ENCODE measurements at regions not wholly inside any gene's neighbourhood (a gene's known extent, or its start where the extent isn't known, plus 50 kb on each side); places are given as distances from the start of the nearest gene placed in this dataset.

- DNase-seq (ENCODE audit: low read depth) = no peak
- no peak for TF ChIP-seq MAX (IDR thresholded peaks at IDR 0.05; ENCODE audit: low read depth, low read length)
- no peak for TF ChIP-seq CTCF (IDR thresholded peaks at IDR 0.05; ENCODE audit: low read depth, low read length)
- TF ChIP-seq MYC (IDR thresholded peaks at IDR 0.05; ENCODE audit: low read depth, low read length) = no peak
- no peak for TF ChIP-seq POLR2A (IDR thresholded peaks at IDR 0.05; ENCODE audit: extremely low read depth, insufficient read length)
- no peak overlapping the region for H3K4me3 ChIP-seq (ENCODE audit: low read depth, low read length)
Observed at GRCh38 chr18:38847326-38847725, 1281.7 kb upstream of the CELF4 start.

GRCh38 chr18:38843291-38843690 is 1277.7 kb upstream of the CELF4 start:
- TF ChIP-seq MYC (IDR thresholded peaks at IDR 0.05; ENCODE audit: low read depth, low read length) (no peak), CTCF (IDR thresholded peaks at IDR 0.05; ENCODE audit: low read depth, low read length) (no peak), POLR2A (IDR thresholded peaks at IDR 0.05; ENCODE audit: extremely low read depth, insufficient read length) (no peak), MAX (IDR thresholded peaks at IDR 0.05; ENCODE audit: low read depth, low read length) (no peak)

GRCh38 chr18:38826247-38826646 is 1260.6 kb upstream of the CELF4 start:
- no peak for DNase-seq (ENCODE audit: low read depth)
- H3K4me3 ChIP-seq (ENCODE audit: low read depth, low read length) = no peak overlapping the region
- TF ChIP-seq MYC (IDR thresholded peaks at IDR 0.05; ENCODE audit: low read depth, low read length) = no peak
- TF ChIP-seq MAX (IDR thresholded peaks at IDR 0.05; ENCODE audit: low read depth, low read length) = no peak
- no peak for TF ChIP-seq CTCF (IDR thresholded peaks at IDR 0.05; ENCODE audit: low read depth, low read length)
- TF ChIP-seq POLR2A (IDR thresholded peaks at IDR 0.05; ENCODE audit: extremely low read depth, insufficient read length) = no peak

More at GRCh38 chr18:38843291-38843690, 1277.7 kb upstream of the CELF4 start:
- no peak overlapping the region for H3K4me3 ChIP-seq (ENCODE audit: low read depth, low read length)
- no peak for DNase-seq (ENCODE audit: low read depth)

- H3K4me3 ChIP-seq (ENCODE audit: low read depth, low read length) = no peak overlapping the region
Observed at GRCh38 chr18:38811209-38811608, 1245.6 kb upstream of the CELF4 start.

GRCh38 chr18:38810789-38811188 is 1245.2 kb upstream of the CELF4 start:
- TF ChIP-seq MYC (IDR thresholded peaks at IDR 0.05; ENCODE audit: low read depth, low read length) = no peak
- TF ChIP-seq CTCF (IDR thresholded peaks at IDR 0.05; ENCODE audit: low read depth, low read length) = no peak
- TF ChIP-seq POLR2A (IDR thresholded peaks at IDR 0.05; ENCODE audit: extremely low read depth, insufficient read length) = no peak
- no peak for TF ChIP-seq MAX (IDR thresholded peaks at IDR 0.05; ENCODE audit: low read depth, low read length)
- no peak for DNase-seq (ENCODE audit: low read depth)
- no peak overlapping the region for H3K4me3 ChIP-seq (ENCODE audit: low read depth, low read length)

More at GRCh38 chr18:38811209-38811608, 1245.6 kb upstream of the CELF4 start:
- TF ChIP-seq CTCF (IDR thresholded peaks at IDR 0.05; ENCODE audit: low read depth, low read length) (no peak), POLR2A (IDR thresholded peaks at IDR 0.05; ENCODE audit: extremely low read depth, insufficient read length) (no peak), MYC (IDR thresholded peaks at IDR 0.05; ENCODE audit: low read depth, low read length) (no peak), MAX (IDR thresholded peaks at IDR 0.05; ENCODE audit: low read depth, low read length) (no peak)
- no peak for DNase-seq (ENCODE audit: low read depth)

GRCh38 chr18:38807915-38808314 is 1242.3 kb upstream of the CELF4 start:
- DNase-seq (ENCODE audit: low read depth) = no peak
- no peak overlapping the region for H3K4me3 ChIP-seq (ENCODE audit: low read depth, low read length)
- no peak for TF ChIP-seq MYC (IDR thresholded peaks at IDR 0.05; ENCODE audit: low read depth, low read length)
- TF ChIP-seq CTCF (IDR thresholded peaks at IDR 0.05; ENCODE audit: low read depth, low read length) = no peak
- no peak for TF ChIP-seq POLR2A (IDR thresholded peaks at IDR 0.05; ENCODE audit: extremely low read depth, insufficient read length)
- TF ChIP-seq MAX (IDR thresholded peaks at IDR 0.05; ENCODE audit: low read depth, low read length) = no peak
